ENCODE measurements at regions not wholly inside any gene's neighbourhood (a gene's known extent, or its start where the extent isn't known, plus 50 kb on each side); places are given as distances from the start of the nearest gene placed in this dataset.
A peak's percentile ranks its signal among the peaks of the same experiment; 100 is the strongest.

DNA sequence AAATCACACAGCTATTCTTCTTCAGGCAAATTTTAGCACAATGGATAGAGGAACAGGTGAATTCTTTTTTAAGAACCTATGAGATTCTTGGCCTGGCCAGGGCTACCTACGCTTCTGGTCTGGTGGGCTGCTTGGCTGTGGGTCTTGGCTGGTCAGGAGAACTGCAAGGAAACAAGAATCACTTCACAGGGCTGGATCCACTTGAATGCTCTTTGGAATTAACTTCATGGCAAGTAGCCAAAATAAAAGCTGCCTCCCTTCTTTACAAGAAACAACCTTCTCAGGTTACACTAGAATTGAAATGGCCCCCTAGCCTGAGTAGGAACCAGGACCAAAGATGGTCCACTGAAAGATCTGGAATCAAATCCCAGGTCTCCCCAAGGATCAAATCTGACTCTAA is 519.1 kb downstream of the IQCM start:
- no peak for DNase-seq

DNA sequence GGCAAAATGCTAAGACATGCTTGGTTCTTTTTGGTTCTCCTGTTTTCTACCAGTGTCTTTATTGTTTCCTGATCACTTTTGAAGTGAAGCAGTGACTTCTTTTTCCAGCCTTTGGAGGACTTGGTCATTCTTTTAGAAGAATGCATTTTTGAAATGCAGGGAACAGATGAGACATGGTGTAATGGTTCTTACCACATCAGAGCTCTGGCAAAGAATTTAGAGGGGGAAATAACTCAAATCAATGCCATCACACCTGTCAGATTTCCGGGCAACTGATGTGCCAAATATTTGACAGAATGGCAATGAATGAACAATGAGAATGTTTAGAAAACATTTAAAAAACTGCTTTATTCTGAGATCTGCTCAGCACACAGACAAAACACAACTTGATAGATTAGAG is 519.6 kb downstream of the IQCM start:
- DNase-seq, result no peak

DNA sequence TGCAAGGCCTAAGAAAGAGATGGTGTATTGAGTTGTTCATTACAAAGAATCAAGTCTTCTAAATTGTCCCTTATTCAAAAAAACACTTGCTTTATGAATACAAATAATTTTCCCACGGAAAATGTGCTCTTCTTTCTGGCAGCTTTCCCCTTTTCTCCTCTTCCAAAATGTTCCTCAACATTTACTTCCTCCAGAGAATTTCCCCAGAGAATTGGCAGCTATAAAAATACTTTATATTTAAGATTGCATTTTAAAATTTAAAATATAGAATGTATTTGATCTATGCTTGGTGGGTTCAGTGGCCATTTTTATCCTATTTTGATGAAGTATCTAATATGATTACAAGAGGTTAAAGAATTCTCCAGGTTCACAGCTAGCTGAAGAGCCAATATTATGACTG is 521.0 kb downstream of the IQCM start:
- no peak for DNase-seq

DNA sequence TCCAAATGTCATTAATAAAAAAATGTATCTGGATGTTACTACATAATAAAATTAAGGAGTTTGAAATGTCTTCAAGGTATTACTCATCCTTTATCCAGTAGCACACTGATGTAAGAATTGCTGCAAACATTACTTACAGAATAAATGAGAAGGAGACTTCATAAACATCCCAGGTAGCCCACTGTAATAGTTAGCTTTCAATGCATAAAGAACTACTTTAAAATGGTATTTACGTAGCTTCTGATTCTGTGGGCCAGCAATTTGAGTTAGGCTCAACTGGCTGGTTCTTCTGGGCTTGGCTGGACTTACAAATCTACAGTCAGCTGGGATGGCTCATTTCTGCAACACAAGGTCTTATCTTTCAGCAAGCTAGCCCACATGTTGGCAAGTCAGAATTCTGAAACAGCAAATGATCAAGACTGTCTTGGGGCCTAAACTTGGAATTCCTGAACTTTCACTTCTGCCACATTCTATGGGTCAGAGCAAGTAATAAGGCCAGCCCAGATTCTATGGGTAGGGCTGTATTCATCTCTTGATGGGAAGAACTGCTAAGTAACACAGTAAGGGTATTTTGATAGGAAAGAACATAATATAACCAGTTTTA is 522.5 kb downstream of the IQCM start:
- no peak for DNase-seq

DNA sequence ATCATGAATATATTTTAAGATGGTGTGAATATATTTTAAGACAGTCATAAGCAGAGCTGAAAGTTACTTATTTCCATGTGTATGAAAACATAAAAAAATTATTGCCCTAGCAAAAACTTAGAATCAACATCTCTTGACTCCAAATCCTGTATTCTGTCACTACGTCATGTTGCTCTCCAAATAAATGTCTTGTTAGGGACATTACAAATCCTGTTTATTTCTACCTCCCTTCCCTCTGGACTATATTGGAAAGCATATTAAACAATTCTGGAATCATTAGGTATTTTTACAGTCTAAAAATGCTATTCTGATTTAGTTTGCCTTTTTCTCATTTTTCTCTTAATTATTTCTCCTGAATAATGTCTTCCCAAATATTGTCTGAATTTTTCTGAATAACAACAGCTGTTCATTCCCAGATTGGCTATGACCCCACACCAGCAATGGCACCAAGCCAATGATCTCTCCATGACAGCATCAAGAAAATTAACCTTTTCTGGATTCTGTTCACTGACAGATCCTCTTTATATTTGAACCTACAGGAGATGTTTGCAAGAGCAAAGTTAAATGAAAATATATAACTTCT is 523.1 kb downstream of the IQCM start:
- DNase-seq, result no peak

DNA sequence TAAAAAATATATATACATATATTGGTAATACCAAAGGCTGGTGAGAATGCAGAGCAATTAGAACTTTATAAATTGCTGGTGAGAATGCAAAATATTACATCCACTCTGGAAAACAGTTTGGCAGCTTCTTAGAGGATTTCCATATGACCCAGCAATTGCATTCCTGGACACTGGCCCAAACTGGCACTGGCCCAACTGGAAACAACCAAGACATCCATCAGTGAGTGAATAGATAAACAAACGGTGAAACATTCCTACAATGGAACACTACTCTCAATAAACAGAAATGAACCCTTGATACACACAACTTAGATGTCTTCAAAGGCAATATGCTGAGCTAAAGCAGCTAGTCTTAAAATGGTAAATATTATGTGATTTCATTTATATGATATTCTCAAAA is 524.2 kb downstream of the IQCM start:
- no peak for DNase-seq

DNA sequence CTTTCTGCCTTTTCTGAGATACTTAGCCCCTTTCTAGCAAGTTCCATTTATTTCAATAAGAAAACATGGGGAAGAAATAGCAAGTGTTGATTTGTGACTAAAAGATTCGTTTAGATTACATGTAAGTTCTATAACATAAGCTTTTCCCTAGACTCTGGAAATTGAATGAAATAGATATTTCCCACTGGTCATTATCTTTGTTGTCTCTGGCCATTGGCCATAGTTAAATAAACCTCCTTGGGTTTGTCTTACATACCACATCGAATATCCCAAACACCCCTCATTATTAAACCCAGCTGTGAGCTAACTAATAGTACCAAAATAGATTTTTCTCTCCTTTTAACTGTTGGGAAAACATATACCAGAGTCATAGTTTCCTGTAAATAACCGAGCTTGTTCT is 534.8 kb downstream of the IQCM start:
- no peak for DNase-seq

DNA sequence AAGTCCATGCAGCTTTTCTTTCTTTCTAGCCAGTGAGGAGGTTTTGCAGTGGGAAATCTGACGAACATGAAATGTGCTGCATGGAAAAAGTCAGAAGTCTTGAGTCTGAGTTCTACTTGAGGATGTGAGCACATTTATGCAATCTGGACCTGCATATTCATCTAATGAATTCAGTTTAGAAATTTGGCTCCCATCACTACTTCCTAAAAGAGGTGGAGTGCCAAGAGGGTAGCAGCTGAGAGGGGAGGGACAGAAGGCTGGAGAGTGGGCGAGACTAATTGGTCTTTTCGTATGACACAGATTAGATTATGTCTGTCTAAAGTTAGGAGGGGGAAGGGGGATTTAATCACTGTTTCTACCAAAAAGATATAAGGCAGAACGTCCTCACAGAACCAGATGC is 535.9 kb downstream of the IQCM start:
- DNase-seq, result no peak

DNA sequence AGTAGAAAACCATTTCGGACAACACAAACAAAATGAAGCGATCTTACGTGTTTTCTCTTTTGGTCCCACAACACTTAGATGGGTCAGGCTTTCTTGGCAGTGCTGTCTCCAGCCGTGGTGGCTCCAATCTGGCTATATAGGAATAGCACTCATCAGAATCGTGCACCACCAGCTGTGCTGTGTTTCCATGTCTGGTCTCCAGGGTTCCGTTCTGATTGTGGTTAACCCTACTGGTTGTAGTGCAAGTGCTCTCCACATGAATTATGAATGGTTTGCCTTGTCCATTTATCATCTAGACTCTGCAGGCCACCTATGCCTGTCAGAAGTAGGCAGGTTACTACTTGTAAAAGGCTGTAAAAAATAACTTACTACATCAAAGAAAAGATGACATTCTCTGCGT is 536.3 kb downstream of the IQCM start:
- no peak for DNase-seq

DNA sequence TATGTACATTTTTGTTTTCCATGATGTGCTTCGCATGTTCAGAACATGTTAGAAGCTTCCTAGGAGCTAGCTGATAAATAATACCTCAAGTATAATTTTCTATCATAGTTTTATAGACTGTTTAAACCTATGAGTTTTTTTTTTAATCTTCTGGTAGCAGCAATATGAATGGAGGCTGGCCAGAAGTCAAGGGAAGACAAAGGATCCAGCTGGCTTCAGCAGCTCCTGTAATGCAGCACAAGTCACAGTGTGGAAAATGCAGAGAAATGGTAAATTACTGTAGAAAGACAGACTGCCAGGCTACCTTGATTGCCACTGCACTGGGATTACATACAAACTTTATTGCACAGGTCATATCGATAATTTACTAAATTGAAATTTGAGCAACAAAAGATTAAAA is 537.9 kb downstream of the IQCM start:
- DNase-seq, result no peak

DNA sequence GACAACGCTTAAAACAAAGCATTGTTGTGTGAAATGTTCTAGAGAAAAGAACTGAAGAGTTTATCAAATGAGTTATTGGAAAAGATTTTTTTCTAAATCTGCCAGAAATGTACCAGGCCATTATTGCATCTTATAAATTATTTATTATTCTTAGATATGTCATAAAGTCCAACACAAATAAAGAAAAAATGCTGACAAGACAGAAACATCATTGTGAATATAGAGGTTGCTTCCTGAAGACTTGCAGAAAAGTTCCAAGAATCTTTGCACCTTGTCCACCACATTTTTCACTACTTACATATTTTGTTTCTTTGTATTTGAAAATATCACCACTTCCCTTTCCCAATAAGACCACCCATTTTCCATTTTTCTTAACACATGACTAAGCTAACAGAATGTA is 545.8 kb downstream of the IQCM start:
- DNase-seq, result no peak

DNA sequence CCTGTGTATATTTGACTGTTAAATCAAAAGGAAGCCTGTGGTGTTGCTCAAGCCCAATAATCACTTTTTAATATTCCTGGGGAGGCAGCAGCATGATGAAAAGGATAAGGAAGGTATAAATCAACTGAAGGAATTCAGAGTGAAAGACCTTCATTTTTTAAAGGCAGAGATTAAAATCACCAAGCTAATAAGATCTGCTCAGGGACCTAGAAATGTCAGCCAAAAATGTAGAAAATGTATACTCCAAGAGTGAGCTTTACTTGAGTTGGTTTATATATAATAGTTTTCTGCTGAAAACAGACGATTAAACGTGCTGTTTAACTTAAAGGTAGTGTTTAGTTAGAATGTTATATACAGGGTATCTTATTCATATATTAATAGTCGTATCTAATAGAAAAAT is 549.3 kb downstream of the IQCM start:
- no peak for DNase-seq

DNA sequence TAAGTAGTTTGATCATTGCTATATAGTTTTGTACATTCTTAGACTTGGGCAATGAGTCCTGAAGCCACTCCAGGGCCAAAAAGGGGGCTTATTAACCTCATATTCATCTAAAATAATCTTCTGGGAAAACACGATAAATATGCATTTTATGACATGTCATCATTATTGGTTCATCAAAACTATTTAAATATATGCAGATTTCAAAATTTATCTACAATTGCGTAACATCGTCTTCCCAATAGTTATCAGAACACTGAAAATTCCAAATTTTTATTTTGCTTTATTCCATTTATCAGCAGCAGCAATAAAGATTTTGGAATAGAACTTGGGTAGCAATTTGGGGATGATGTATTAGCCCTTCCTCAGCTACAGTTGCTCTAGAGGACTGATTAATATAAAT is 550.0 kb downstream of the IQCM start:
- DNase-seq, result no peak

DNA sequence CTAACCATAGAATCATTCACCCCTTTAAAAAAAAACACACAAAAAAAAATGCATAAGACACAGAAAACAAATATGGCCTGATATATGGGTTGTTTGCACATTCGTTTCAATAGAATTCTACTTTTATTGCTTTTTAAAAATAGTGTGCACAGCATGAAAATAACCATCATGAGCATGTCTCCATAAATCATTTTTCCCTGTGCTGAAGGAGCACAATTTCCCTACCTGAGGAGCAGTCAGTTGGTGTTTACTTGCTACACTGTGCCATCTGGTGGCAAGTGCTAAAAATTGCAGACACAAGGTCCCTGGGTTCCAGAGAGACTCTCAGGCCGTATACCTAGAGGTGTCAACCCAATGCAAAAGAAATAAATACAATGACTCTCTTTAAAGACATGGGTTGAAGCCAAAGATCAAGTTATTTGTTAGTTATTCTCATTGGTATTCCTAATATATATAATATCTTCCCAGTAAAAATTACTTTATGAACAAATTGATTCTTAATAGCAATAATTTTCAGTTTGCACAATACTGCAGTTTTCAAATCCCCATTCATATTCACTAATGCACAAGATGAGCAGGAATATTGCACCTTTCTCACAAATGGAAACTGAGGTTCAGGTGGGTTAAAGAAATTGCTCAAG is 551.4 kb downstream of the IQCM start:
- peak; percentile 32 for DNase-seq

DNA sequence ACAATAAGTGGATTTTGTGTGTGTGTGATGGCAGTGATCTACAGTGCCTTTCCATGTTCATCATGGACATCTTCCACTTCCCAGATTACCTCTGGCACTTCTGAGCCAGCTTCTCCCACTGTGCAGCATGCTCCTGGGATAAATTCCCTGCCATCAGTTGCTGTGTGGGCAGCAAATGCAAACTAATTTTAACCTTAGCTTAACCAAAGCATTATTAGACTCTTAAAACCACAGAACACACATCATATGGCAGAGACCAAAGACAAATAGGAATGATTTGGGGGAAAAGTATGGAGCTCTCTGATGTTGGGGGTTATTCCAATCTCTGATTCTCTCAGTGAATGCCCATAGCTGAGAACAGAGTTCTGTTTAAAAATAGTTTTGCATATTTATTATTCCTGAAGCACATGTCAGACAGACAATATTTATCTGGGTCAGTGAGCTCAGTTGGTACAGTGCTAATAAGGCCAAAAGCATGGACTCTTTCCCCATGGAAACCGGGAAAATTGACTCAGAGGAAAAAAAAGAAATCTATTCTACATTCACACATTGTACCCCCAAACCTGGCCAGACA is 567.4 kb downstream of the IQCM start:
- no peak for DNase-seq

DNA sequence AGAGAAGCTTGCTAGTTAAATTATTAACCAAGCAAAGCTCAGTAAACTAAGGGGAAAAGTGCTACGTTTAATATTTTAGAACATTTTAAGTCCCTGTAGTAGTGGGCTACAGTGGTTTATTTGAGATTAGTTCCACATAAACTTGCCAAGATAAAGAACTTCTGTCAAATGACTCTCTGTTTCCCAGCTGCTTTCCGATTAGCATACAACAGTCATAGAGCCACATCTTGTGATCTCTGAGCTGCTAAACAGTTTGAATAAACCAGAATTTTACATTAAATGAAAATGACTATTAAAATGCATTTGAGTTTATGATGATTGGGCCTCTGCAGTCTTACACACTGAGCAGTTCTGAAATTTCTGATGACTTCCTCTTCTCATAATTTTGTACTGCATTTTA is 568.5 kb downstream of the IQCM start:
- DNase-seq, result no peak

DNA sequence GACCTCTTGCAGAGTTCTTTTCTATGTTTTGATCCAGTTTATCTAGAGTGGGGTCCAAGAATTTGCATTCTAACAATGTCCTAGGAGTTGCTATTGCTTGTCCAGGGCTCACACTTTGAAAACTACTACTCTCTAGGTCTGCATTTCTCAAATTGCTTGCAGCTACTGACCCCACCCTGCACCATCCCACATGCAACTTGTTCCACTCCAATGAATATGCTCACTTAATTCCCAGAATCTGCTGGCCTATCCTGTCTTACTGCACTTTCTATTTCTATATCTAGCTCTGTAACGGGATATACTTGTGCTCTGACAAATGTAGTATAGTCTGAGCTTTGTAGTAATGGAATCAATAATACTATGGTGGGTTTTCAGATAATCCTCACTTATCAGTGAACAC is 570.3 kb downstream of the IQCM start:
- no peak for DNase-seq

DNA sequence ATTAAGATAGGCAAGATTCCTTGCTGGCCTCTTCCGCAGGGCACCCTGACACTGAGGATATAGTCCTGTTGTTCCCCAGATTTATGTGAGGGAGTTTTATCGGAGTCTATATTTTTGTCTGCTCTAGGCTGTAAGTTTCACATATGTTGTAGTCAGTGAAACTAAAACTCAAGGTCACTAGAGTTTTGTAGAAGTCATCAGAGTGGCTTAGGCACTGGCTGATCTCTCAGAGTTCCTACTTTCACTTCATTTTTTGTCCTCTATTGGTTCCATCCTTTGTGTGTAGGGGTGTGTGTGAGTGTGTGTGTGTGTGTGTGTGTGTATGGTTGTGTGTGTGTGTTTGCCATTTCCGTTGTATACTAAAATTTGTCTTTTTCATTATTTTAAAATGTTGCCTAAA is 577.5 kb downstream of the IQCM start:
- no peak for DNase-seq

DNA sequence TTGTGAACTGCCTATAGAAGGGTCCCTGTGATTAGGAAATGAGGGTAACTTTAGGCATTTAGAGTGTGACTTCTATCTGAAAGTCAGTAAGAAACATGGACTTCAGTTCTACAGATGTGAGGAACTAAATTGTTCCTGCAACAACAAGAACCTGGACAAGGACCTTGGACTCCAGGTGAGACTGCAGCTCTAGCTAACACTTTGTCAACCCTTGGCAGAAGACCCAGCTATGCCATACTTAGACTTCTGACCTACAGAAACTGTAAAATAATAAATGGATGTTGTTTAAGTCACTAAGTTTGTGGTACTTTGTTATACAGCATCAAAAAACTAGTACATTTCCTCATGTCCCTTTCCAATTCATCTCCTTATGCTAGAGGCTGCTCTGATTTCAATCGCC is 580.8 kb downstream of the IQCM start:
- no peak for DNase-seq

DNA sequence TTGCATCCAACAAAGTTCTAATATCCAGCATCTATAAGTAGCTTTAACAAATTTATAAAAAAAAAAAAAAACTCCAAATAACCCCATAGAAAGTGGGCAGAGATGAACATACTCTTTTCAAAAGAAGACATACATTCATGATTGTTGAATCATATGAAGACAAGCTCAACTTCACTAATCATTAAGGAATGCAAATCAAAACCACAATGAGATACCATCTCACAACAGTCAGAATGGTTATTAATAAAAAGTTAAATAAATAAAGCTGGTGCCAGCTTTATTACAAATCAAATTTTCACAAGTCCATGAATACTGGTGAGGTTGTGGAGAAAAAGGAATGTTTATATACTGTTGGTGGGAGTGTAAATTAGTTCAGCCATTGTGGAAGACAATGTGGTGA is 592.0 kb downstream of the IQCM start:
- no peak for DNase-seq

DNA sequence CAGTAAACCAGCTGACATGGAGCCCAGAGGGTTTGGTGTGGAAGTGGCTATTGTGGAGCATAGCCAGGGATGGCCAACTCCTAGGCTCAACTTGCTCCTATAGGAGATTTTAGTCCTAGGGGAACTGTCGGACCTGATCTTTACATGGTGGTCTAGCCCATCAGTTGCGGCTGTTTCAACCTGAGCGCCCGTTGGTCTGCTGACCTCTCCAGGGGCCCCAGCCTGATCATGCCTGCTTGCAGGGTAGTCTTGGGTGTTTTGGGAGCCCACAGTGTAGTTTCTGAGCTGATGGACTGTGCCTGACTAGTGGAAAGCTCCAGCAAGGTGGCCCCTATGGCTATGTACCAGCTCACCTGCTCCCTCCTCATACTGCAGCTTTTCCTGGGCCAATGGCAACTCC is 597.0 kb downstream of the IQCM start:
- DNase-seq, result no peak

DNA sequence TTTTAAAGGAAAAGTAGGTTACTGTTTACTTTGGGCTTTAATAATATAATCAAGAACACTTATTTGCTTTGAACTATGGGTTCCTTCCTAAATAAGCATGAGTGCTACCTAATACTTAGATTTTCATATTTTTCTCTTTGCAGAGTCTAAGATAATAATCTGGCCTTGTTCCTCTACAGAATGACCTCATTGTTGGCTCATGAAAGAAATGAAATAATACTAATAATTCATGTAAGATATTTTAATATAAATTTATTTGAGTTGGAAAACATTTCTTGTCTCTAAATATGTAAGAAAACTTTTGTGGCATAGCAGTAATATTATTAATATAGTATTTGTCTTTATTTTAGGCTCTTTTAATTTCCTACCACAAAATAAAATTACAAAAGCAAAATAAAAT is 601.3 kb downstream of the IQCM start:
- no peak for DNase-seq

DNA sequence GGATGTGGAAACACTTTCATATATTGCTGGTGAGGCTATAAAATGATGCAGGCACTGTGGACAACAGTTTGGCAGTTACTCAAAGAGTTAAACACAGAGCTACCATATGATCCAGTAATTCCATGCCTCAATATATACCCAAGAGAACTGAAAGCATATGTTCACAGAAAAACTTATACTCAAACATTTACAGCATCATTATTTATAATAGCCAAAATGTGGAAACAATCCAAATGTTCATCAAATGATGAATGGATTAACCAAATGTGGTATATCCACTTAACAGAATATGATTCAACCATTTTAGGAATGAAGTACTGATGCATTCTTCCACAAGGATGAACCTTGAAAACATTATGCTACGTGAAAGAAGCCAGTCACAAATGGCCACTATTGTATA is 603.8 kb downstream of the IQCM start:
- DNase-seq, result no peak

DNA sequence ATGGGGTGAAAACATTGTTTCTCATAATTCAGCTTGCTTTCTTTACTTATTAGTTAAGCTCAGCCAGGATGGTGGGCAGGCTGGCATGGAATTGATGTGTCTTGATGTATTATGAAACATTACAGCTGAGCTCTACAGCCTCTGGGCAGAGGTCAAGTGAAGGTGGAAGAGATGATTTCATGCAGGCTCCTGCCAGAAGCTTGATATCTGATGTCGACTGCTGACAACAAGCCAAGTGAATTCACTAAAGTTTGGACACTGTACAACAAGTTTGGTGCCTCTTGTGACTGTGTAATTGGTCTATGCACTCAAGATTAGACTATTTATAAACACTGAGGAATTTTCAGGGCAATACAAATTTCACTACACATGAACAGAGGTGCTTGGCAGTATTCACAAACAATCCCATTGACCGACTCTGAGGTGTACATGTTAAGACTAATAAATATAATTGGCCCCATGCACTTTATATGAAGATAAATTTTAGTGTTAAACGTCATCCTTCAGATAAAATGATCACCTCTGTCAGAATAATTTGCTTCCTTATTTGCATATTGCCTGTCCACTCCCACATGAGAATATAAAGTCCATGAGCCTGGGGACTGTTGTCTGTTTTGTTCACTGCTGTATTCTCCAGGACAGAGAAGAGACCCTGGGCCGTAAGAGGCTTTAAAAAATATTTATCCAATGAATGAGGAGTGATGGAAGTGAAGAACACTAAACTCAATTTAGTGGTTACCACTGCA is 612.2 kb downstream of the IQCM start:
- DNase-seq, result no peak

Measured in activated CD4-positive, alpha-beta T cell treated with anti-CD3 and anti-CD28 coated beads, Interleukin-2, amount 50 U/mL, for 16 hours (primary cell).